ENCODE measurements at regions not wholly inside any gene's neighbourhood (a gene's known extent, or its start where the extent isn't known, plus 50 kb on each side); places are given as distances from the start of the nearest gene placed in this dataset.
A peak's percentile ranks its signal among the peaks of the same experiment; 100 is the strongest.

DNA sequence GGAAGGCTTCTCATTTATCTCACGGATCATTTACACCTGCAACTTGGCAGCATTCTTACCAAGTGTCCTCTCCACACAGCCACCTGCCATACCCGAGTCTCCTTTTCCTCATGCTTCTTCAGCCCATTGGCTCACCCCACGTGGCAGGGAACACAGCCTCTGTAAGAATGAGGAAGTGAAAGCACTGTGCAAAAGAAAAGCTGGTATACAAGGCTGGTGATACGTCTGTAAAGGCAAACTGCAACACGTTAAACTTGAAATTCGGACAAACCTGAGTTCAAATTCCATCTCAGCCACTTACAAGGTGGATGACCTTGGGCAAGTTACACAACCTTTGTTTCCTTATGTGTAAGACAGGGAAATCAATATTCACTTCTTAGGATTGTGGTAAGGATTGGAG, 164.0 kb upstream of the RASGEF1B start:
- POLR2A ChIA-PET (ENCODE audit: partially characterized antibody), result no interaction called here
- CTCF ChIA-PET (ENCODE audit: partially characterized antibody), result no interaction called here
- intact Hi-C loops (cut with micrococcal nuclease), result no loop called here
- Histone ChIP-seq H3K9me3 (ENCODE audit: control insufficient read depth in 1 of 2, low read length in 2 of 2) (no peaks in the 10 kb centered on the region), H3K27me3 (ENCODE audit: insufficient read depth, low read length) (no peaks in the 10 kb centered on the region), H3K4me3 (ENCODE audit: low read length in 2 of 2) (no peak overlapping the region), H3K36me3 (ENCODE audit: insufficient read depth, low read length) (no peaks in the 10 kb centered on the region), H3K4me1 (ENCODE audit: insufficient read depth, low read length) (no peaks in the 10 kb centered on the region), H3K27ac (ENCODE audit: low read depth, low read length) (no peak overlapping the region)
- H3K4me3 Mint-ChIP-seq, result no peak overlapping the region
- no peaks in the 10 kb centered on the region for H3K9me3 Mint-ChIP-seq
- no peaks in the 10 kb centered on the region for H3K27me3 Mint-ChIP-seq
- H3K4me1 Mint-ChIP-seq, result no peaks in the 10 kb centered on the region
- no peaks in the 10 kb centered on the region for H3K36me3 Mint-ChIP-seq
- H3K27ac Mint-ChIP-seq, result no peak overlapping the region
- DNase-seq, result no peak

- Mint-ChIP-seq H3K27ac (peak overlapping the region in 1 of 7 donors; percentile 13), H3K4me3 (no peak overlapping the region), H3K27me3 (no peaks in the 10 kb centered on the region), H3K9me3 (no peaks in the 10 kb centered on the region), H3K36me3 (no peaks in the 10 kb centered on the region), H3K4me1 (no peaks in the 10 kb centered on the region)
- ChIA-PET POLR2A (ENCODE audit: partially characterized antibody) (no interaction called here), CTCF (ENCODE audit: partially characterized antibody) (no interaction called here)
- H3K4me3 ChIP-seq (ENCODE audit: low read length in 2 of 2), result no peak overlapping the region
- no peaks in the 10 kb centered on the region for H3K9me3 ChIP-seq (ENCODE audit: control insufficient read depth in 1 of 2, low read length in 2 of 2)
- H3K27me3 ChIP-seq (ENCODE audit: insufficient read depth, low read length), result no peaks in the 10 kb centered on the region
- no peaks in the 10 kb centered on the region for H3K36me3 ChIP-seq (ENCODE audit: insufficient read depth, low read length)
- no peaks in the 10 kb centered on the region for H3K4me1 ChIP-seq (ENCODE audit: insufficient read depth, low read length)
- H3K27ac ChIP-seq (ENCODE audit: low read depth, low read length), result no peak overlapping the region
- DNase-seq, result no peak
- intact Hi-C loops (cut with micrococcal nuclease), result no loop called here
Measured at GRCh38 chr4:81634766-81635549, 163.3 kb upstream of the RASGEF1B start.

DNA sequence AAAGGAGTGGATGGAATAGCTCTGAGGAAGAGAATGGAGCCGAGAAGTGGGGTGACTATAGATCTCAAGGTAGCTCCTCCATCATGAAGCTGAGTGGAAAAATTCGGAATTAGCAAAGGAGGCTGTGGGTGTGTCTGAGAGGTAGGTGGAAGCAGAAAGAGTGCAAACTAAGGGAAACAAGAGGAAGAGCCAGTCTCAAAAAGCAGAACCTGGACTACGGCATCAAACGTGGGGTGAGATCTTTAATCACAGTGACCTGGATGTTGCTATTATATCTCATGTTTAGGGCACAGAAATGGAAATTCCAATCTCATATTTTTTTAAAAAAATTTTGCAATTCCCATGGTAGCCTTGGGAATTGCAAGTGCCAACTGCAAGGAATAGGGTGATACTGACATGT, 162.5 kb upstream of the RASGEF1B start:
- H3K4me3 ChIP-seq (ENCODE audit: low read length in 2 of 2), result no peak overlapping the region
- Mint-ChIP-seq H3K27ac (no peak overlapping the region), H3K4me1 (no peaks in the 10 kb centered on the region), H3K27me3 (no peaks in the 10 kb centered on the region), H3K9me3 (no peaks in the 10 kb centered on the region), H3K4me3 (no peak overlapping the region), H3K36me3 (no peaks in the 10 kb centered on the region)
- no peaks in the 10 kb centered on the region for H3K4me1 ChIP-seq (ENCODE audit: insufficient read depth, low read length)
- H3K27me3 ChIP-seq (ENCODE audit: insufficient read depth, low read length), result no peaks in the 10 kb centered on the region
- H3K9me3 ChIP-seq (ENCODE audit: control insufficient read depth in 1 of 2, low read length in 2 of 2), result no peaks in the 10 kb centered on the region
- no peaks in the 10 kb centered on the region for H3K36me3 ChIP-seq (ENCODE audit: insufficient read depth, low read length)
- no peak overlapping the region for H3K27ac ChIP-seq (ENCODE audit: low read depth, low read length)
- POLR2A ChIA-PET (ENCODE audit: partially characterized antibody), result no interaction called here
- CTCF ChIA-PET (ENCODE audit: partially characterized antibody), result no interaction called here
- intact Hi-C loops (cut with micrococcal nuclease), result no loop called here
- no peak for DNase-seq

DNA sequence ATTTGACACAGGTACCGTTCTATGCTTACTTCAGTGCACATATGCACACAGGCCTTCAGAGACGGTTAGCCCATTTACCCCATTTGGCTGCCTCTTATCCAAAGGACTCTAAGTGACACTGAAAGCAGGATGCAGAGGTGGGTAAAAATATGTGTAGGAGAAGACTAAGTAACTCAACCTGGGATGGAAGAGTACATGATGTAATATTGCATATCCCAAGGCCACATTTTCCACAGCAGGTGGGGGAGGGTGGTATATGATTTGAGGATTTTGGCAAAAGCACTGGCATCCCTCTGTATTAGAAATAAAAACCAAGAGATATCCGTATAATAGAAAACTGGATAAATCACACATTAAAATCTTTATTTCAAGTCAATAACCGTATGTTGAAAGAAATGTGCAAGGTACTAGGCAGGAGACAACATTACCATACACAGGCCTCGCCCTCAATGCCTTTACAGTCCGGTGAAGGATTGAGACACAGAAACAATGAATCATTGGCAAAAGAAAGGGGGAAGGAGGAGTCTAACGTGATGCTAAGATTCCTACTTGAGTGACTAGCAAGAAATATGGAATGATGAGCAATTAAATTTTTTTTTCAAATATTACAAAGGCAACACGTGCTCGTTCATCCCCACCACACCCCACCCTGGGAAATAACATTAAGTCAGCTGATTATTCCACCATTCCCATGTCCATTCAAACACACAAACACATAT, 161.0 kb upstream of the RASGEF1B start:
- Mint-ChIP-seq H3K27me3 (no peaks in the 10 kb centered on the region), H3K27ac (peak overlapping the region in 1 of 7 donors; percentile 9), H3K4me3 (no peak overlapping the region), H3K36me3 (no peaks in the 10 kb centered on the region), H3K4me1 (no peaks in the 10 kb centered on the region), H3K9me3 (peaks cover 0 to 2% (median 0%) of the 10 kb centered on the region in 8 donors)
- intact Hi-C loops (cut with micrococcal nuclease), result no loop called here
- no peaks in the 10 kb centered on the region for H3K9me3 ChIP-seq (ENCODE audit: control insufficient read depth in 1 of 2, low read length in 2 of 2)
- H3K27ac ChIP-seq (ENCODE audit: low read depth, low read length), result no peak overlapping the region
- POLR2A ChIA-PET (ENCODE audit: partially characterized antibody), result no interaction called here
- no peak for DNase-seq
- CTCF ChIA-PET (ENCODE audit: partially characterized antibody), result no interaction called here
- no peak overlapping the region for H3K4me3 ChIP-seq (ENCODE audit: low read length in 2 of 2)
- H3K36me3 ChIP-seq (ENCODE audit: insufficient read depth, low read length), result no peaks in the 10 kb centered on the region
- no peaks in the 10 kb centered on the region for H3K4me1 ChIP-seq (ENCODE audit: insufficient read depth, low read length)
- H3K27me3 ChIP-seq (ENCODE audit: insufficient read depth, low read length), result no peaks in the 10 kb centered on the region

DNA sequence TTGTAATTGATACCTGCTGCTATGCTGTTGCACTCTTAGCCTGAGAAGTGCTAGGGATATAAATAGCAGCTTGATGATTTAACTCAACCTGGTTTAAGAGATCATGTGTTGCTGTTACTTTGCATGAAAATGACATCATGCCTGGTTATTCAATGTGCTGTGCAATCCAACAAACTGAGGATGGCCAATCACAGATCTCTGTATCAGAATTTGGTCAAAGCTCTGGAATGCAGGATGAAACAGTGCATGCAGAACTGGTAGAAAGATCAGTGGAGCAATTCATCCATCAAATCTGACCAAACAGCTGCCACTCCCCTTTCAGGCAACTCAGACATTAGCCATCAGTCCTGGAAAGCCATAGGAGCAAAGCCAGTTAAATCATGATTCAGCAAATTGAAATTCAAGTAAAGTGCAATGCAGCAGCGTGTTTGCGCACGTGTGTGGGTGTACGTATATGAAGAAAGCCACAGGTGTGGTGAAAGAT, 160.3 kb upstream of the RASGEF1B start:
- Histone ChIP-seq H3K27ac (ENCODE audit: low read depth, low read length) (no peak overlapping the region), H3K4me1 (ENCODE audit: insufficient read depth, low read length) (no peaks in the 10 kb centered on the region), H3K27me3 (ENCODE audit: insufficient read depth, low read length) (no peaks in the 10 kb centered on the region), H3K4me3 (ENCODE audit: low read length in 2 of 2) (no peak overlapping the region), H3K36me3 (ENCODE audit: insufficient read depth, low read length) (no peaks in the 10 kb centered on the region), H3K9me3 (ENCODE audit: control insufficient read depth in 1 of 2, low read length in 2 of 2) (no peaks in the 10 kb centered on the region)
- intact Hi-C loops (cut with micrococcal nuclease), result no loop called here
- peaks cover 0 to 2% (median 0%) of the 10 kb centered on the region in 8 donors for H3K9me3 Mint-ChIP-seq
- ChIA-PET CTCF (ENCODE audit: partially characterized antibody) (no interaction called here), POLR2A (ENCODE audit: partially characterized antibody) (no interaction called here)
- H3K4me1 Mint-ChIP-seq, result no peaks in the 10 kb centered on the region
- no peaks in the 10 kb centered on the region for H3K27me3 Mint-ChIP-seq
- no peak for DNase-seq
- no peak overlapping the region for H3K4me3 Mint-ChIP-seq
- H3K36me3 Mint-ChIP-seq, result no peaks in the 10 kb centered on the region
- no peak overlapping the region for H3K27ac Mint-ChIP-seq

GRCh38 chr4:81629366-81629765, 157.7 kb upstream of the RASGEF1B start:
- Histone ChIP-seq H3K27me3 (ENCODE audit: insufficient read depth, low read length) (no peaks in the 10 kb centered on the region), H3K4me1 (ENCODE audit: insufficient read depth, low read length) (no peaks in the 10 kb centered on the region), H3K27ac (ENCODE audit: low read depth, low read length) (no peak overlapping the region), H3K36me3 (ENCODE audit: insufficient read depth, low read length) (no peaks in the 10 kb centered on the region), H3K9me3 (ENCODE audit: control insufficient read depth in 1 of 2, low read length in 2 of 2) (no peaks in the 10 kb centered on the region), H3K4me3 (ENCODE audit: low read length in 2 of 2) (no peak overlapping the region)
- H3K27me3 Mint-ChIP-seq, result peaks cover 0 to 2% of the 10 kb centered on the region in 2 donors
- no peaks in the 10 kb centered on the region for H3K36me3 Mint-ChIP-seq
- no peak for DNase-seq
- no peak overlapping the region for H3K27ac Mint-ChIP-seq
- ChIA-PET POLR2A (ENCODE audit: partially characterized antibody) (no interaction called here), CTCF (ENCODE audit: partially characterized antibody) (no interaction called here)
- H3K4me3 Mint-ChIP-seq, result no peak overlapping the region
- H3K9me3 Mint-ChIP-seq, result peaks cover 0 to 2% (median 0%) of the 10 kb centered on the region in 8 donors
- H3K4me1 Mint-ChIP-seq, result peaks cover 0 to 3% (median 0%) of the 10 kb centered on the region in 4 donors
- intact Hi-C loops (cut with micrococcal nuclease), result no loop called here

- H3K9me3 Mint-ChIP-seq, result peaks cover 0 to 2% (median 0%) of the 10 kb centered on the region in 8 donors
- Histone ChIP-seq H3K27ac (ENCODE audit: low read depth, low read length) (no peak overlapping the region), H3K27me3 (ENCODE audit: insufficient read depth, low read length) (no peaks in the 10 kb centered on the region), H3K4me1 (ENCODE audit: insufficient read depth, low read length) (no peaks in the 10 kb centered on the region), H3K36me3 (ENCODE audit: insufficient read depth, low read length) (no peaks in the 10 kb centered on the region), H3K9me3 (ENCODE audit: control insufficient read depth in 1 of 2, low read length in 2 of 2) (no peaks in the 10 kb centered on the region), H3K4me3 (ENCODE audit: low read length in 2 of 2) (no peak overlapping the region)
- H3K4me1 Mint-ChIP-seq, result peaks cover 0 to 3% (median 0%) of the 10 kb centered on the region in 4 donors
- no peak for DNase-seq
- ChIA-PET CTCF (ENCODE audit: partially characterized antibody) (no interaction called here), POLR2A (ENCODE audit: partially characterized antibody) (no interaction called here)
- intact Hi-C loops (cut with micrococcal nuclease), result no loop called here
- H3K36me3 Mint-ChIP-seq, result no peaks in the 10 kb centered on the region
- no peak overlapping the region for H3K27ac Mint-ChIP-seq
- H3K27me3 Mint-ChIP-seq, result peaks cover 0 to 2% of the 10 kb centered on the region in 2 donors
- H3K4me3 Mint-ChIP-seq, result no peak overlapping the region
Measured at GRCh38 chr4:81628489-81628888, 156.8 kb upstream of the RASGEF1B start.
